ENCODE measurements at regions not wholly inside any gene's neighbourhood (a gene's known extent, or its start where the extent isn't known, plus 50 kb on each side); places are given as distances from the start of the nearest gene placed in this dataset.

DNA sequence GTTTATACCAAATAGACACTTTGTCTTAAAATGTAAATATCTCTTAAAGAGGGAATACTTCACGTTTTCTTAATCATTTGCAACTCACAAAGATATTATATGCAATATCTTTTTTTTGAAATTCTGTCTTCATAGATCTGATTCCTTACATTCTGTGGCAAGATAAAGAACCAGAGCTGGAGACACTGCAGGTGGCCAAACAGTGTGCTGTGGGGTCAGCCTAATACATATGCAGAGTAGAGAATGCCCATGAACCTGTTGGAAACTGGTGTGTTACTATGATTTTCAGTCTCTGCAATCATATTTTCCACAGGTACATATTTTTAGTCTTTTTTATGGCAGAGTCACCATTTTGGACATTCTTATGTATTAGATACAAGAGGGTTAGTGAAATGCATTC, 229.6 kb upstream of the CHST9 start:
- TF ChIP-seq, protein P1, sequence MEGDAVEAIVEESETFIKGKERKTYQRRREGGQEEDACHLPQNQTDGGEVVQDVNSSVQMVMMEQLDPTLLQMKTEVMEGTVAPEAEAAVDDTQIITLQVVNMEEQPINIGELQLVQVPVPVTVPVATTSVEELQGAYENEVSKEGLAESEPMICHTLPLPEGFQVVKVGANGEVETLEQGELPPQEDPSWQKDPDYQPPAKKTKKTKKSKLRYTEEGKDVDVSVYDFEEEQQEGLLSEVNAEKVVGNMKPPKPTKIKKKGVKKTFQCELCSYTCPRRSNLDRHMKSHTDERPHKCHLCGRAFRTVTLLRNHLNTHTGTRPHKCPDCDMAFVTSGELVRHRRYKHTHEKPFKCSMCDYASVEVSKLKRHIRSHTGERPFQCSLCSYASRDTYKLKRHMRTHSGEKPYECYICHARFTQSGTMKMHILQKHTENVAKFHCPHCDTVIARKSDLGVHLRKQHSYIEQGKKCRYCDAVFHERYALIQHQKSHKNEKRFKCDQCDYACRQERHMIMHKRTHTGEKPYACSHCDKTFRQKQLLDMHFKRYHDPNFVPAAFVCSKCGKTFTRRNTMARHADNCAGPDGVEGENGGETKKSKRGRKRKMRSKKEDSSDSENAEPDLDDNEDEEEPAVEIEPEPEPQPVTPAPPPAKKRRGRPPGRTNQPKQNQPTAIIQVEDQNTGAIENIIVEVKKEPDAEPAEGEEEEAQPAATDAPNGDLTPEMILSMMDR (IDR thresholded peaks at IDR 0.05 in 8 of 11, conservative IDR thresholded peaks at IDR 0.05 in 3 of 11) = no peak
- no peak for TF ChIP-seq POLR2A (IDR thresholded peaks at IDR 0.05)
- no peak for TF ChIP-seq POLR2AphosphoS5 (IDR thresholded peaks at IDR 0.05)

All from spleen (tissue), 7 donors.